OCI-LY3 (cell line): ENCODE measurements at regions not wholly inside any gene's neighbourhood (a gene's known extent, or its start where the extent isn't known, plus 50 kb on each side); places are given as distances from the start of the nearest gene placed in this dataset.

Source experiments
- H2AFZ ChIP-seq: fragments of 200-600, 300-600 bp; shearing (Covaris generic); 2 replicates; pipeline ENCODE4 v1.6.0; 2014; ENCODE audit warnings: antibody characterized with exemption, low read depth, low read length
- H3K27ac ChIP-seq: fragments of 200-600, 300-600 bp; sonication (generic); 2 replicates; pipeline ENCODE4 v1.5.1; 2014; ENCODE audit warnings: mild to moderate bottlenecking, low read length, moderate library complexity, mixed read lengths
- H3K27me3 ChIP-seq: fragments of 200-600, 300-600 bp; sonication (generic); 2 replicates; pipeline ENCODE4 v1.6.1; 2014; ENCODE audit warnings: low read depth, low read length, mixed read lengths
- H3K36me3 ChIP-seq: fragments of 200-600, 300-600 bp; sonication (generic); replicated peaks from 2 replicates; pipeline ENCODE3; 2014; ENCODE audit warnings: low read depth, low read length, mixed read lengths
- H3K4me1 ChIP-seq: fragments of 300-600, 200-600 bp; sonication (generic); 2 replicates; pipeline ENCODE4 v1.6.1; 2014; ENCODE audit warnings: low read length, mixed read lengths
- H3K4me2 ChIP-seq: fragments of 200-600, 300-600 bp; sonication (generic); 2 replicates; pipeline ENCODE4 v1.6.1; 2014; ENCODE audit warnings: low read length, mixed read lengths
- H3K4me3 ChIP-seq: fragments of 300-600, 200-600 bp; sonication (generic); 2 replicates; pipeline ENCODE4 v1.5.1; 2014; ENCODE audit warnings: antibody characterized with exemption, mild to moderate bottlenecking, low read length, moderate library complexity
- H3K79me2 ChIP-seq: fragments of 300-600, 200-600 bp; shearing (Covaris generic); 2 replicates; pipeline ENCODE4 v1.6.1; 2014; ENCODE audit warnings: mild to moderate bottlenecking, low read length, mixed read lengths
- H3K9ac ChIP-seq: fragments of 300-600, 200-600 bp; shearing (Covaris generic); 2 replicates; pipeline ENCODE4 v1.6.0; 2014; ENCODE audit warnings: mild to moderate bottlenecking, low read length, moderate library complexity
- H3K9me3 ChIP-seq: fragments of 200-600, 300-600 bp; shearing (Covaris generic); 2 replicates; pipeline ENCODE4 v1.6.1; 2014; ENCODE audit warnings: low read length, mixed read lengths; ENCODE audit not compliant: insufficient read depth
- H4K20me1 ChIP-seq: fragments of 200-600, 300-600 bp; sonication (generic); 2 replicates; pipeline ENCODE4 v1.6.1; 2016; ENCODE audit warnings: low read length, mixed read lengths; ENCODE audit not compliant: insufficient read depth
- EZH2phosphoT487 ChIP-seq: fragments of 200-600 bp; shearing (Covaris generic); IDR thresholded peaks from 2 replicates; pipeline ENCODE4 v1.6.1; 2018; ENCODE audit warnings: antibody characterized with exemption, mixed run types, low read depth
- TF ChIP-seq, protein P1 (sequence below): fragments of 200-600, 300-600 bp; sonication (generic); IDR thresholded peaks from 2 replicates; pipeline ENCODE4 v1.5.1; 2014; ENCODE audit warnings: antibody characterized with exemption, low read length, low read depth

DNA sequence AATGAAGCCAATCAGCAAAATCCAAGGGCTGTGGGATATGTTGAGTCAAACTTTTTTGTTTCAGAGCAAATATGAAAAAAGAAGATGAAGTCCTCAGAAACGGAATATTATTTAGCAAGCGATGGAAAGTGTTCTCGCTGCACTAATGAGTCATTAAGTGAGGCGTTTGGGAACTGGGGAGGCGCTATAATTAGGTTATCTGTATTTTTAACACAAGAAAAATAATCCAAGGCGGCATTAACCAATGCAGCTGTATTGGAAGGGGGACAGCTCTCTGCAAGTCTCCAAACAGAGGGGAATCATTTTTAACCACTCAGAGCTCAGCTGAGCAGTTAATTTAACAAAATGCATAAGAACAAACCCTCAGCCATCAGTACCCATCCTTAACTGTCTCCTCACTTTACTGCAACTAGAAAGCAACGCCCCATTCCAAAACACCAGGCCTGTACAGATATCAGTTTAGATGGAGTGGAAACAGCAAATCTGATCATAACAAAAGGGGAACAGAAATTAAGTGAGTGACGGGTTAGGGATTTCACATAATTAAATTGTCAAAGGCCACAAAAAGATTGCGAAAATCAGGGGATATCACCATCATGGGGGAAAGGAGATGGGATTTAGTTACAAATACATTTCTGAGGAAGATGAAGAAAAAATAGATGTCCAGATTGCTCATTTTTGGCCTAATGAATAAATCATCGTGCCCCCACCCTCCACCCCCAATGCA lies 211.0 kb upstream of the TOX3 start:
- Histone ChIP-seq H4K20me1 (no peaks in the 10 kb centered on the region), H3K4me2 (no peak overlapping the region), H3K4me1 (no peaks in the 10 kb centered on the region), H3K27ac (no peak overlapping the region), H3K36me3 (no peaks in the 10 kb centered on the region), H3K79me2 (no peaks in the 10 kb centered on the region), H3K9ac (no peak overlapping the region), H3K4me3 (no peak overlapping the region), H2AFZ (no peak overlapping the region), H3K9me3 (no peaks in the 10 kb centered on the region), H3K27me3 (no peaks in the 10 kb centered on the region)
- TF ChIP-seq, protein P1, sequence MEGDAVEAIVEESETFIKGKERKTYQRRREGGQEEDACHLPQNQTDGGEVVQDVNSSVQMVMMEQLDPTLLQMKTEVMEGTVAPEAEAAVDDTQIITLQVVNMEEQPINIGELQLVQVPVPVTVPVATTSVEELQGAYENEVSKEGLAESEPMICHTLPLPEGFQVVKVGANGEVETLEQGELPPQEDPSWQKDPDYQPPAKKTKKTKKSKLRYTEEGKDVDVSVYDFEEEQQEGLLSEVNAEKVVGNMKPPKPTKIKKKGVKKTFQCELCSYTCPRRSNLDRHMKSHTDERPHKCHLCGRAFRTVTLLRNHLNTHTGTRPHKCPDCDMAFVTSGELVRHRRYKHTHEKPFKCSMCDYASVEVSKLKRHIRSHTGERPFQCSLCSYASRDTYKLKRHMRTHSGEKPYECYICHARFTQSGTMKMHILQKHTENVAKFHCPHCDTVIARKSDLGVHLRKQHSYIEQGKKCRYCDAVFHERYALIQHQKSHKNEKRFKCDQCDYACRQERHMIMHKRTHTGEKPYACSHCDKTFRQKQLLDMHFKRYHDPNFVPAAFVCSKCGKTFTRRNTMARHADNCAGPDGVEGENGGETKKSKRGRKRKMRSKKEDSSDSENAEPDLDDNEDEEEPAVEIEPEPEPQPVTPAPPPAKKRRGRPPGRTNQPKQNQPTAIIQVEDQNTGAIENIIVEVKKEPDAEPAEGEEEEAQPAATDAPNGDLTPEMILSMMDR, result no peak
- TF ChIP-seq EZH2phosphoT487, result no peak

DNA sequence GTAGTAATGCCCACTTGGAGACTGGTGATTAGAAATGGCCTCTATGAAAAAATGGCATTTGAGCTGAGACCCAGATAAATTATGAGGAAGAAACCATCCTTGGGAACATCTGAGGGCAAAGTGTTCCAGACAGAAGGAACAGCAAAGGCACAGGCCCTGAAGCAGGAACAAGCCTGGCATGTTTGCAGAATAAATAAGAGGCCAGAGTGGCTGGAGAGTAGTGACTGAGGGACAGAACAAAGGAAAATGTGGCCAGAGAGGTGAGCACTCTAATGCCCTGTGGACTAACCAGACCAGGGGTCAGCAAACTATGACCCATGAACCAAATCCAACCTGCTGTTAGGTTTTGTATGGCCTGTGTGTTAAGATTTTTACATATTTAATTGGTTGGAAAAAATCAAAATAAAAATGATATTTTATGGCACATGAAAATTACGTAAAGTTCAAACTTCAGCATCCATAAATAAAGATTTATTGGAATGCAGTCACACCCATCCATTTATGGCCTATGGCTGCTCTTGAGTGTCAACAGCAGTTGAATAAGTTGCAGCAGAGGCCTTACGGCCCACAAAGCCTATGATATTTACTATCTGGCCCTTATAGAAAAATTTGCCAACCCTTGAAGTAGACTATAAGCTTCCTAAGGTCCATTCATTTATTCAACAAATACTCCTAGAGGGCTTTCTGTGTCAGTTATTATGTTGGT lies 210.0 kb upstream of the TOX3 start:
- H4K20me1 ChIP-seq, result no peaks in the 10 kb centered on the region
- H3K4me3 ChIP-seq, result no peak overlapping the region
- H3K9ac ChIP-seq, result no peak overlapping the region
- no peaks in the 10 kb centered on the region for H3K27me3 ChIP-seq
- H3K79me2 ChIP-seq, result no peaks in the 10 kb centered on the region
- no peaks in the 10 kb centered on the region for H3K36me3 ChIP-seq
- no peak overlapping the region for H3K27ac ChIP-seq
- no peak overlapping the region for H2AFZ ChIP-seq
- no peaks in the 10 kb centered on the region for H3K9me3 ChIP-seq
- no peaks in the 10 kb centered on the region for H3K4me1 ChIP-seq
- no peak for TF ChIP-seq EZH2phosphoT487
- TF ChIP-seq, protein P1, result no peak
- no peak overlapping the region for H3K4me2 ChIP-seq

- Histone ChIP-seq H3K9ac (no peak overlapping the region), H3K27me3 (no peaks in the 10 kb centered on the region), H4K20me1 (no peaks in the 10 kb centered on the region), H3K9me3 (no peaks in the 10 kb centered on the region), H3K36me3 (no peaks in the 10 kb centered on the region), H3K27ac (no peak overlapping the region), H3K4me1 (no peaks in the 10 kb centered on the region), H2AFZ (no peak overlapping the region), H3K4me3 (no peak overlapping the region), H3K4me2 (no peak overlapping the region), H3K79me2 (no peaks in the 10 kb centered on the region)
- TF ChIP-seq, protein P1, result no peak
- no peak for TF ChIP-seq EZH2phosphoT487
Observed at GRCh38 chr16:52755396-52755795, 208.5 kb upstream of the TOX3 start.

DNA sequence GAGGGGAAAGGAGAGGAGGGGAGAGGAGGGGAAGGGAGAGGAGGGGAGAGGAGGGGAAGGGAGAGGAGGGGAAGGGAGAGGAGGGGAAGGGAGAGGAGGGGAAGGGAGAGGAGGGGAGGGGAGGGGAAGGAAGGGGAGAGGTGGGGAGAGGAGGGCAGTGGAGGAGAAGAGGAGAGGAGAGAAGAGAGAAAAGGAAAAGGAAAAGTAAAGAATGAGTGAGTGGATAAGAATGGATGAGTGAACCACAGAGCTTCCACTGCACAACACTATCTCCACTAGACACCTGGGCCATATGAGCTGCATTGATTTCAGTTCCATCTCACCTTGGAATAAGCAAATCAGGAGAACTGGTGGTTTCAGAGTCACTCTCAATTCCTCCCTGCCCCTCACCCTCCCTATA lies 204.1 kb upstream of the TOX3 start:
- H3K36me3 ChIP-seq, result no peaks in the 10 kb centered on the region
- no peaks in the 10 kb centered on the region for H3K9me3 ChIP-seq
- no peak overlapping the region for H3K27ac ChIP-seq
- no peaks in the 10 kb centered on the region for H3K4me1 ChIP-seq
- no peak overlapping the region for H3K4me2 ChIP-seq
- no peak overlapping the region for H2AFZ ChIP-seq
- H3K79me2 ChIP-seq, result no peaks in the 10 kb centered on the region
- no peaks in the 10 kb centered on the region for H3K27me3 ChIP-seq
- no peaks in the 10 kb centered on the region for H4K20me1 ChIP-seq
- no peak overlapping the region for H3K9ac ChIP-seq
- TF ChIP-seq EZH2phosphoT487, result no peak
- TF ChIP-seq, protein P1, result no peak
- no peak overlapping the region for H3K4me3 ChIP-seq
